ENCODE measurements at regions not wholly inside any gene's neighbourhood (a gene's known extent, or its start where the extent isn't known, plus 50 kb on each side); places are given as distances from the start of the nearest gene placed in this dataset.

GRCh38 chr2:41963661-41964525 is 83.9 kb upstream of the PKDCC start:
- TF ChIP-seq CTCF (IDR thresholded peaks at IDR 0.05) (no peak), POLR2A (IDR thresholded peaks at IDR 0.05) (no peak)
